Stomach (tissue), 8 donors: ENCODE measurements at regions not wholly inside any gene's neighbourhood (a gene's known extent, or its start where the extent isn't known, plus 50 kb on each side); places are given as distances from the start of the nearest gene placed in this dataset.

Experiments
- DNase-seq, 2 donors: peaks; one replicate each; pipeline versions ENCODE4 v3.0.0 to v3.0.0-alpha.2; 2013 to 2019
- H3K27ac ChIP-seq, 5 donors: fragments of 200-600 bp in 4 of 5; sonication (generic) in 4 of 5; one replicate each; pipeline ENCODE4 v1.5.1; 2013 to 2019; ENCODE audit warnings: mild to moderate bottlenecking in 1 of 5, moderate library complexity in 1 of 5
- H3K27me3 ChIP-seq, 3 donors: fragments of 200-600 bp; sonication (generic); one replicate each; pipeline ENCODE4 v1.5.1; 2017 to 2019; ENCODE audit warnings: mixed run types in 1 of 3
- H3K36me3 ChIP-seq, 4 donors: fragments of 200-600 bp; sonication (generic); 1 replicate in 3 of 4; 2 replicates in 1 of 4; pipeline ENCODE4 v1.5.1; 2016 to 2019
- H3K4me1 ChIP-seq, 4 donors: fragments of 200-600 bp; sonication (generic); one replicate each; pipeline ENCODE4 v1.5.1; 2016 to 2019
- H3K4me3 ChIP-seq, 4 donors: fragments of 200-600 bp; sonication (generic) in 3 of 4; one replicate each; pipeline ENCODE4 v1.5.1; 2016 to 2019; ENCODE audit warnings: mild to moderate bottlenecking in 1 of 4
- H3K9me3 ChIP-seq, 4 donors: fragments of 200-600 bp; sonication (generic); one replicate each; pipeline ENCODE4 v1.5.1; 2016 to 2019
- EP300 ChIP-seq: sonication (generic); formaldehyde crosslinking; IDR thresholded peaks from one replicate; pipeline ENCODE4 v1.6.1; 2017; ENCODE audit warnings: antibody characterized with exemption
- POLR2A ChIP-seq, 4 donors: fragments of 450-650 bp; IDR thresholded peaks; one replicate each; pipeline ENCODE4 v1.6.1; 2016; ENCODE audit warnings: antibody characterized with exemption in 4 of 4, control low read depth in 2 of 4, mild to moderate bottlenecking in 1 of 4, moderate library complexity in 1 of 4
- POLR2AphosphoS5 ChIP-seq, 3 donors: sonication (generic); formaldehyde crosslinking; IDR thresholded peaks; one replicate each; pipeline ENCODE4 v1.6.1; 2016; ENCODE audit warnings: antibody characterized with exemption in 3 of 3
- WGBS, 5 donors: extraction: QIAGEN DNeasy Blood & Tissue Kit in 3 of 5; methylation state at CpG; one replicate each; pipeline versions ENCODE4 v1.1.5 to v1.1.7; 2013 to 2018; 5-methylcytosine and 5-hydroxymethylcytosine counted together
- intact Hi-C: fragments of 100-400 bp; cut with DNase I; formaldehyde crosslinking; loops from one replicate; pipeline ENCODE4 v1.15.1; 2023; ENCODE audit warnings: low total_unique reads
- TF ChIP-seq, protein P1 (sequence below), 7 experiments: fragments of 450-650 bp in 4 of 7; fragments of 200-600 bp in 3 of 7; sonication (generic) in 3 of 7; IDR thresholded peaks; one replicate each; pipeline ENCODE4 v1.5.1; 2016 to 2019; ENCODE audit warnings: antibody characterized with exemption in 7 of 7, control low read depth in 2 of 7, mild to moderate bottlenecking in 1 of 7
- donor health status: healthy with polysubstance abuse.
- donor health status: Bipolar disorder and iron deficiency.
- donor health status: healthy.

DNA sequence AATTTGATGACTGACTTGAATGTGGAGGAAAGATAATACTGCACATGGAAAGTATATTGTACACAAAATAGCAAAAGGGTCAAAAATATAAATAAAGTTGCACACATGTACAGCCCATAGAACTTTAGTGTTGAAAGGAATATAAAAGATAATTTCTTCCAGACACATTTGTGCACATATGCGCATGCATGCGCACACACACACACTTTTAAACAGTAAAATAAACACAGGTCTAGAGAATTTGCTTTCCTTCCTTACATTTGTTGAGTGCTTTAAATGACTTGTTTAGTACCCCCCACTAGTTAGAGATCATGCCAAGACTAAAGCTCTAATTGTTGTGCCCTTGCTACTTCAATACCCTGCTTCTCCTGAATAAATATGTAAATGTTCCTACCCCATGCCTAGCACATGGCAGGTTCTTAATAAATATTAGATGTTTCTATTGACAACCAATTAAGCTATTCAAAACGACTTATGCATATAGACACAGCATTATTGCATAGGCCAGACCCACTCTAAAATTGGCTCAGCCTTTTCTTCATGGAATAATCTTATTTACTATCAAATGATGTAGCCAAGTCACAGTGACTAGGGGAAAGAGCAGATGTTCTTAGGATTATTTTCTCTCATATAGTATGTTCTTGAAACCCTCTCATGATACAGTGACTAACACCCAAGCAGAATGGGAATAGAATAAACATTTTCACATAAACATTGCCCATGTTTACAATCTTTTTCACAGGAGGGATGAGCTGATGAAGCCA lies 165.5 kb upstream of the ACVR2A start:
- intact Hi-C loops = no loop called here
- H3K27ac ChIP-seq = no peak overlapping the region
- WGBS, 5 donors = 66 to 76% (median 67%) methylated on average over 3 of the region's 3 CpGs
- DNase-seq = no peak
- H3K9me3 ChIP-seq = no peaks in the 10 kb centered on the region
- no peaks in the 10 kb centered on the region for H3K4me1 ChIP-seq
- H3K36me3 ChIP-seq = no peaks in the 10 kb centered on the region
- no peaks in the 10 kb centered on the region for H3K27me3 ChIP-seq
- TF ChIP-seq, protein P1, sequence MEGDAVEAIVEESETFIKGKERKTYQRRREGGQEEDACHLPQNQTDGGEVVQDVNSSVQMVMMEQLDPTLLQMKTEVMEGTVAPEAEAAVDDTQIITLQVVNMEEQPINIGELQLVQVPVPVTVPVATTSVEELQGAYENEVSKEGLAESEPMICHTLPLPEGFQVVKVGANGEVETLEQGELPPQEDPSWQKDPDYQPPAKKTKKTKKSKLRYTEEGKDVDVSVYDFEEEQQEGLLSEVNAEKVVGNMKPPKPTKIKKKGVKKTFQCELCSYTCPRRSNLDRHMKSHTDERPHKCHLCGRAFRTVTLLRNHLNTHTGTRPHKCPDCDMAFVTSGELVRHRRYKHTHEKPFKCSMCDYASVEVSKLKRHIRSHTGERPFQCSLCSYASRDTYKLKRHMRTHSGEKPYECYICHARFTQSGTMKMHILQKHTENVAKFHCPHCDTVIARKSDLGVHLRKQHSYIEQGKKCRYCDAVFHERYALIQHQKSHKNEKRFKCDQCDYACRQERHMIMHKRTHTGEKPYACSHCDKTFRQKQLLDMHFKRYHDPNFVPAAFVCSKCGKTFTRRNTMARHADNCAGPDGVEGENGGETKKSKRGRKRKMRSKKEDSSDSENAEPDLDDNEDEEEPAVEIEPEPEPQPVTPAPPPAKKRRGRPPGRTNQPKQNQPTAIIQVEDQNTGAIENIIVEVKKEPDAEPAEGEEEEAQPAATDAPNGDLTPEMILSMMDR (IDR thresholded peaks at IDR 0.05) = no peak
- TF ChIP-seq POLR2A (IDR thresholded peaks at IDR 0.05) (no peak), POLR2AphosphoS5 (IDR thresholded peaks at IDR 0.05) (no peak), EP300 (no peak)
- H3K4me3 ChIP-seq = no peak overlapping the region

DNA sequence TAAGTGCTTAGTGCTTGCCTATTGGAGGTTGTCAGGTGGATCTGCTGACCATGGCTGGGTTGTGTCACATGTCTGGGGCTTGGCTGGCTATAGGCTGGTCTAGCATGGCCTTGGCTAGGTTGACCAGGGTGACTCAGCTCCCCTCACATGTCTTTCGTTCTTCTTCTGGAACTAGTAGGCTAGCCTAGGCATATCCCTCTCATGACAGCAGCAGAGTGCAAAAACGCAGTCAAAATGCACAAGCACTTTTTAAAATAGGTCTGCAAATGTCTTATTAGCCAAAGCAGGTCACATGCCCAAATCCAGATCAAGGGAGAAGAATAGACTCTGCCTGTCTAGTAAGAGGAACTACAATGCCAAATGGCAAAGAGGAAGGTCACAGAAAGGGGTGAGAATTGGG lies 179.7 kb upstream of the ACVR2A start:
- 83 to 91% (median 89%) methylated on average over 2 of the region's 2 CpGs for WGBS, 5 donors
- no peak overlapping the region for H3K27ac ChIP-seq
- H3K27me3 ChIP-seq = no peaks in the 10 kb centered on the region
- no peaks in the 10 kb centered on the region for H3K4me1 ChIP-seq
- no peaks in the 10 kb centered on the region for H3K9me3 ChIP-seq
- no peak for DNase-seq
- H3K4me3 ChIP-seq = no peak overlapping the region
- intact Hi-C loops = no loop called here
- TF ChIP-seq POLR2A (IDR thresholded peaks at IDR 0.05) = no peak
- TF ChIP-seq EP300 = no peak
- TF ChIP-seq POLR2AphosphoS5 (IDR thresholded peaks at IDR 0.05) = no peak
- TF ChIP-seq, protein P1 (IDR thresholded peaks at IDR 0.05) = no peak
- no peaks in the 10 kb centered on the region for H3K36me3 ChIP-seq

DNA sequence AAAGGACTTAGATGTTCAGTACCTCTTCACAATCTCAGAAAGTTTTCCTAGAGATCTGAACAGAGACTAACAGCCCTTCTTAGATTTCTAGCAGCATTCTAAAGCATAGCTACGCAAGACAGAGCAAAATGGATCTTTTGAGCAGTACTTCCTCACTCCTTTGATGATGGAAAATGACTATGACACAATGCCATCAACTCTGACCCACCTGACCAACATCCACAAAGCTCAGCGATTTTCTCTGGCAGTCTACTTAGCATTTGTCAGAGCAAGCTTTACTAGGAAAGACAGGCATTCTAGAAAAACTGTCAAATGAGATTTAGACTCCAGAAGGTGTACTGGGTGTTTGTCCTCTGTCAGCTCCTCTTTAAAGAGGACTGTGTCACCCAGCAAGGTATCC lies 180.9 kb upstream of the ACVR2A start:
- H3K27ac ChIP-seq = peak overlapping the region in 1 of 5 donors; percentile 7
- H3K27me3 ChIP-seq = no peaks in the 10 kb centered on the region
- intact Hi-C loops = no loop called here
- no peak overlapping the region for H3K4me3 ChIP-seq
- no peaks in the 10 kb centered on the region for H3K4me1 ChIP-seq
- WGBS, 5 donors = 68 to 82% (median 75%) methylated on average over 2 of the region's 2 CpGs
- H3K36me3 ChIP-seq = no peaks in the 10 kb centered on the region
- no peaks in the 10 kb centered on the region for H3K9me3 ChIP-seq
- no peak for DNase-seq
- TF ChIP-seq, protein P1 (IDR thresholded peaks at IDR 0.05) = no peak
- TF ChIP-seq POLR2AphosphoS5 (IDR thresholded peaks at IDR 0.05) = no peak
- TF ChIP-seq POLR2A (IDR thresholded peaks at IDR 0.05) = no peak
- no peak for TF ChIP-seq EP300

DNA sequence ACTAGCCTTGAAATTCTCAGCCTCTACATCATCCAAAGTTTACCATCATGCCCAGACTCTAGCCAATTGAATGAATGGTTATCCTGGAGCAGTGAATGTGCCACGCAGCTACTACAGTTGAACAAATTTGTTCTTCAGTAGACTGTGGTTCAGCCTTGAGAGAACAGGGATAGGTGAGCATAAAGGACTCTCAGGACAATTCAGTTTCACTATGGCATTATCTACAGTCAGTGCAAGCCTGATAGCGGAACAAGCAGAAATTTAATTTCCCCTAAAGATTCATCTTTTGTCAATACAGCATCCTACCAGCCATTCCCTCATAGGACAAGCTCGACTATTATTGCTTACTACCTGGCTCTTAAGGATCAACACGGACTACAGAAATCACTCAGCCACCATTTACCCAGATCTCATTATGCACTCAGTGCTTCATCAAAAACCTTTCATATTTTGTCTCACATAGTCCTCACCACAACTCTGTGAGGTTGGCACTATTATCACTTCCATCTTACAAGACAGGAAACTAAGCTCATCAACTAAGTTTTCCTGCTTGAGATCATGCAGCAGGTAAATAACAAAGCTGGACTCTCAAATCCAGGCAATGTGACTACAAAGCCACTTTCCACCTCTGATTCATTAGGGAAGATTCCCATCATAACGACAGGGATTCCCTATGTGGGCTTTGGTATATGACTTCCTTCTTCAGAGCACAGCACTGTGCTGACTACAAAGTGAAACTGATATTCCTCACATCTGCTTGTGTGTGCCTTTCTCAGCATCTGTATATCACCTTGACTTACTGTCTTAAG lies 181.5 kb upstream of the ACVR2A start:
- H3K27ac ChIP-seq = peak overlapping the region in 1 of 5 donors; percentile 7
- H3K36me3 ChIP-seq = no peaks in the 10 kb centered on the region
- H3K4me1 ChIP-seq = no peaks in the 10 kb centered on the region
- no peaks in the 10 kb centered on the region for H3K27me3 ChIP-seq
- H3K4me3 ChIP-seq = no peak overlapping the region
- no peaks in the 10 kb centered on the region for H3K9me3 ChIP-seq
- intact Hi-C loops = no loop called here
- WGBS, 5 donors = 73 to 83% (median 82%) methylated on average over 5 of the region's 5 CpGs
- TF ChIP-seq POLR2AphosphoS5 (IDR thresholded peaks at IDR 0.05) (no peak), EP300 (no peak), POLR2A (IDR thresholded peaks at IDR 0.05) (no peak)
- TF ChIP-seq, protein P1 (IDR thresholded peaks at IDR 0.05) = no peak
- no peak for DNase-seq
